CD8-positive, alpha-beta memory T cell (primary cell): ENCODE measurements at regions not wholly inside any gene's neighbourhood (a gene's known extent, or its start where the extent isn't known, plus 50 kb on each side); places are given as distances from the start of the nearest gene placed in this dataset.

Experiments
- CTCF ChIA-PET: fragments of 350-600 bp; sonication (Branson Sonifier 250); formaldehyde crosslinking; loops from one replicate; lab custom pipeline; 2021; ENCODE audit warnings: antibody characterized with exemption; lab: Charles Lee
- POLR2A ChIA-PET: fragments of 350-600 bp; sonication (Branson Sonifier 250); formaldehyde crosslinking; loops from one replicate; lab custom pipeline; 2021; ENCODE audit warnings: antibody characterized with exemption; lab: Charles Lee
- DNase-seq, 5 donors: peaks; one replicate each; pipeline versions ENCODE4 v3.0.0 to v3.0.0-alpha.2; 2020 to 2022; ENCODE audit warnings: mixed read lengths in 1 of 5
- H3K27ac ChIP-seq: one replicate; pipeline ENCODE4 v1.7.0; 2013; ENCODE audit warnings: low read depth, mild to moderate bottlenecking, low read length, moderate library complexity
- H3K27me3 ChIP-seq: 2 replicates; pipeline ENCODE4 v1.7.0; 2013; ENCODE audit warnings: low read length, mild to moderate bottlenecking; ENCODE audit not compliant: insufficient read depth, poor library complexity, severe bottlenecking
- H3K36me3 ChIP-seq: 2 replicates; pipeline ENCODE4 v1.7.0; 2013; ENCODE audit warnings: mild to moderate bottlenecking, low read length, moderate library complexity; ENCODE audit not compliant: insufficient read depth
- H3K4me1 ChIP-seq: 2 replicates; pipeline ENCODE4 v1.7.0; 2013; ENCODE audit warnings: mild to moderate bottlenecking, low read length, moderate library complexity; ENCODE audit not compliant: insufficient read depth
- H3K4me3 ChIP-seq: 2 replicates; pipeline ENCODE4 v1.7.0; 2013; ENCODE audit warnings: mild to moderate bottlenecking, low read length
- H3K9me3 ChIP-seq: 2 replicates; pipeline ENCODE4 v1.7.0; 2013; ENCODE audit warnings: mild to moderate bottlenecking, low read length
- H3K27ac Mint-ChIP-seq, 8 donors: one replicate each; pipeline ENCODE4 v1.8.0; 2020 to 2021; ENCODE audit warnings: mixed read lengths in 8 of 8, mild to moderate bottlenecking in 6 of 8, inconsistent platforms in 3 of 8, moderate library complexity in 3 of 8
- H3K27me3 Mint-ChIP-seq, 2 donors: one replicate each; pipeline ENCODE4 v1.8.0; 2020 to 2021; ENCODE audit warnings: mixed read lengths in 2 of 2, mild to moderate bottlenecking in 1 of 2, moderate library complexity in 1 of 2
- H3K36me3 Mint-ChIP-seq, 3 donors: one replicate each; pipeline ENCODE4 v1.8.0; 2020 to 2021; ENCODE audit warnings: mixed read lengths in 3 of 3, inconsistent platforms in 1 of 3, mild to moderate bottlenecking in 1 of 3
- H3K4me1 Mint-ChIP-seq, 3 donors: one replicate each; pipeline ENCODE4 v1.8.0; 2020 to 2021; ENCODE audit warnings: mixed read lengths in 3 of 3, inconsistent platforms in 1 of 3, mild to moderate bottlenecking in 1 of 3
- H3K4me3 Mint-ChIP-seq, 7 donors: one replicate each; pipeline ENCODE4 v1.8.0; 2020 to 2021; ENCODE audit warnings: mixed read lengths in 7 of 7, mild to moderate bottlenecking in 6 of 7, moderate library complexity in 4 of 7, inconsistent platforms in 2 of 7
- H3K9me3 Mint-ChIP-seq, 5 donors: one replicate each; pipeline ENCODE4 v1.8.0; 2020 to 2022; ENCODE audit warnings: mixed read lengths in 5 of 5, mild to moderate bottlenecking in 3 of 5, moderate library complexity in 2 of 5, inconsistent platforms in 1 of 5

GRCh38 chr6:113168057-113168456 is 689.1 kb upstream of the MARCKS start:
- CTCF ChIA-PET: no interaction called here
- H3K27ac Mint-ChIP-seq: no peak overlapping the region

DNA sequence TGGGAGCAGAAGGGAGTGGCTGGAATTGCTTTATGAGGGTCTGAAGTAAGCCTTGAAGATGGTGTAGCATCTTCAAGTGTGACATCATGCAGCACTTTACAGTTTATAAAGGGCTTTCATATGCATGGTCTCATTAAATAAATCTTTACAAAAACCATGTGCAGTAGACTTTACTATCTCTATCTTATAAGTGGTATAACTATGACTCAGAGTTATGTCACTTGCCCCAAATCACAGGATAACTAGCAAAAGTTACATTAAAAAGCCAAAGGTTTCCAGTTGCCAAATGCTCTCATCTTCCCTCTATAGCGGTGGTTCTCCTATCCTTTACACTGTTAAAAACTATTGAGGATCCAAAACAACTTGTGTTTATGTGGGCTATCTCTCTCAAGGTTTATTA is 687.7 kb upstream of the MARCKS start:
- POLR2A ChIA-PET: no interaction called here
- CTCF ChIA-PET: no interaction called here

More at GRCh38 chr6:113168057-113168456, 689.1 kb upstream of the MARCKS start:
- POLR2A ChIA-PET: no interaction called here
- Histone ChIP-seq H3K4me3 (no peak overlapping the region), H3K27ac (no peak overlapping the region), H3K36me3 (no peaks in the 10 kb centered on the region), H3K27me3 (no peaks in the 10 kb centered on the region), H3K9me3 (no peaks in the 10 kb centered on the region), H3K4me1 (no peaks in the 10 kb centered on the region)
- no peak for DNase-seq
- Mint-ChIP-seq H3K9me3 (peaks cover 0 to 9% (median 3%) of the 10 kb centered on the region in 5 donors), H3K27me3 (no peaks in the 10 kb centered on the region), H3K36me3 (no peaks in the 10 kb centered on the region), H3K4me3 (no peak overlapping the region), H3K4me1 (no peaks in the 10 kb centered on the region)

GRCh38 chr6:113170454-113170853 is 686.7 kb upstream of the MARCKS start:
- POLR2A ChIA-PET: no interaction called here
- Mint-ChIP-seq H3K36me3 (no peaks in the 10 kb centered on the region), H3K27me3 (no peaks in the 10 kb centered on the region), H3K9me3 (peaks cover 0 to 7% (median 2%) of the 10 kb centered on the region in 5 donors), H3K27ac (no peak overlapping the region), H3K4me3 (no peak overlapping the region), H3K4me1 (no peaks in the 10 kb centered on the region)
- no peaks in the 10 kb centered on the region for H3K9me3 ChIP-seq
- no peaks in the 10 kb centered on the region for H3K36me3 ChIP-seq
- H3K27me3 ChIP-seq: no peaks in the 10 kb centered on the region
- H3K27ac ChIP-seq: no peak overlapping the region
- no peaks in the 10 kb centered on the region for H3K4me1 ChIP-seq
- CTCF ChIA-PET: no interaction called here
- H3K4me3 ChIP-seq: no peak overlapping the region
- DNase-seq: no peak

More for the DNA sequence above, 687.7 kb upstream of the MARCKS start:
- no peaks in the 10 kb centered on the region for H3K27me3 Mint-ChIP-seq
- no peaks in the 10 kb centered on the region for H3K36me3 ChIP-seq
- peaks cover 0 to 9% (median 5%) of the 10 kb centered on the region in 5 donors for H3K9me3 Mint-ChIP-seq
- no peak overlapping the region for H3K27ac Mint-ChIP-seq
- H3K4me1 ChIP-seq: no peaks in the 10 kb centered on the region
- H3K27ac ChIP-seq: no peak overlapping the region
- H3K9me3 ChIP-seq: no peaks in the 10 kb centered on the region
- H3K27me3 ChIP-seq: no peaks in the 10 kb centered on the region
- H3K4me3 Mint-ChIP-seq: no peak overlapping the region
- no peaks in the 10 kb centered on the region for H3K36me3 Mint-ChIP-seq
- no peaks in the 10 kb centered on the region for H3K4me1 Mint-ChIP-seq
- H3K4me3 ChIP-seq: no peak overlapping the region
- DNase-seq: no peak

DNA sequence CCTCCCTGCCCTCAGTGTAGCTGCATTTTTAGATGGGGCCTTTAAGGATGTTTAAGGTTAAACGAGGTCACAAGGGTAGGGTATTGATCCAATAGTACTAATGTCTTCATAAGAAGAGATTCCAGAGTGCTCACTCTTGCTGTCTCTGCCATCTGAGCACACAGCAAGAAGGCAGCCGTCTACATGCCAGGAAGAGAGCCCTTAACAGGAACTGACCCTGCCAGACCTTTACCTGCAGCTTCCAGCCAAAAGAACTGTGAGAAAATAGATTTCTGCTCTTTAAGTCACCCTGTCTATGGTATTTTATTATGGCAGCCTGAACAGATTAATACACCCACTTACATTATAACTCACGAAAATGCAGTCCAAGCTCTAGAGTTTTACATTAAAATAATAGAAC is 685.3 kb upstream of the MARCKS start:
- Histone ChIP-seq H3K36me3 (no peaks in the 10 kb centered on the region), H3K4me1 (no peaks in the 10 kb centered on the region), H3K27me3 (no peaks in the 10 kb centered on the region), H3K9me3 (no peaks in the 10 kb centered on the region), H3K4me3 (no peak overlapping the region), H3K27ac (no peak overlapping the region)
- ChIA-PET POLR2A (no interaction called here), CTCF (no interaction called here)
- DNase-seq: no peak
- Mint-ChIP-seq H3K4me3 (no peak overlapping the region), H3K27ac (no peak overlapping the region), H3K4me1 (no peaks in the 10 kb centered on the region), H3K36me3 (no peaks in the 10 kb centered on the region), H3K27me3 (no peaks in the 10 kb centered on the region), H3K9me3 (peaks cover 0 to 8% (median 2%) of the 10 kb centered on the region in 5 donors)

- DNase-seq: no peak
- no peak overlapping the region for H3K4me3 ChIP-seq
- CTCF ChIA-PET: no interaction called here
- no peak overlapping the region for H3K4me3 Mint-ChIP-seq
- H3K27me3 Mint-ChIP-seq: no peaks in the 10 kb centered on the region
- H3K9me3 Mint-ChIP-seq: peaks cover 0 to 7% (median 2%) of the 10 kb centered on the region in 5 donors
- no peaks in the 10 kb centered on the region for H3K9me3 ChIP-seq
- no peaks in the 10 kb centered on the region for H3K4me1 Mint-ChIP-seq
- H3K36me3 Mint-ChIP-seq: no peaks in the 10 kb centered on the region
- no peak overlapping the region for H3K27ac ChIP-seq
- no peaks in the 10 kb centered on the region for H3K36me3 ChIP-seq
- H3K27me3 ChIP-seq: no peaks in the 10 kb centered on the region
- POLR2A ChIA-PET: no interaction called here
- H3K4me1 ChIP-seq: no peaks in the 10 kb centered on the region
- H3K27ac Mint-ChIP-seq: no peak overlapping the region
These were observed 684.6 kb upstream of the MARCKS start for GRCh38 chr6:113172531-113172966.

- no peaks in the 10 kb centered on the region for H3K27me3 Mint-ChIP-seq
- no peak overlapping the region for H3K27ac Mint-ChIP-seq
- H3K36me3 Mint-ChIP-seq: no peaks in the 10 kb centered on the region
- H3K4me3 Mint-ChIP-seq: no peak overlapping the region
- no peaks in the 10 kb centered on the region for H3K36me3 ChIP-seq
- no peak overlapping the region for H3K27ac ChIP-seq
- ChIA-PET CTCF (no interaction called here), POLR2A (no interaction called here)
- DNase-seq: no peak
- no peaks in the 10 kb centered on the region for H3K9me3 ChIP-seq
- H3K4me1 Mint-ChIP-seq: no peaks in the 10 kb centered on the region
- H3K9me3 Mint-ChIP-seq: peaks cover under 1 to 8% (median 3%) of the 10 kb centered on the region in 5 donors
- H3K4me1 ChIP-seq: no peaks in the 10 kb centered on the region
- no peak overlapping the region for H3K4me3 ChIP-seq
- no peaks in the 10 kb centered on the region for H3K27me3 ChIP-seq
These were observed 678.8 kb upstream of the MARCKS start for GRCh38 chr6:113178349-113178748.

GRCh38 chr6:113181164-113181563 is 676.0 kb upstream of the MARCKS start:
- Histone ChIP-seq H3K9me3 (no peaks in the 10 kb centered on the region), H3K4me1 (no peaks in the 10 kb centered on the region), H3K27ac (no peak overlapping the region), H3K27me3 (no peaks in the 10 kb centered on the region), H3K36me3 (no peaks in the 10 kb centered on the region), H3K4me3 (no peak overlapping the region)
- H3K4me1 Mint-ChIP-seq: no peaks in the 10 kb centered on the region
- no peaks in the 10 kb centered on the region for H3K27me3 Mint-ChIP-seq
- no peak overlapping the region for H3K27ac Mint-ChIP-seq
- H3K4me3 Mint-ChIP-seq: no peak overlapping the region
- no peaks in the 10 kb centered on the region for H3K36me3 Mint-ChIP-seq
- POLR2A ChIA-PET: no interaction called here
- no peak for DNase-seq
- H3K9me3 Mint-ChIP-seq: peaks cover 2 to 6% (median 2%) of the 10 kb centered on the region in 5 donors
- CTCF ChIA-PET: no interaction called here

DNA sequence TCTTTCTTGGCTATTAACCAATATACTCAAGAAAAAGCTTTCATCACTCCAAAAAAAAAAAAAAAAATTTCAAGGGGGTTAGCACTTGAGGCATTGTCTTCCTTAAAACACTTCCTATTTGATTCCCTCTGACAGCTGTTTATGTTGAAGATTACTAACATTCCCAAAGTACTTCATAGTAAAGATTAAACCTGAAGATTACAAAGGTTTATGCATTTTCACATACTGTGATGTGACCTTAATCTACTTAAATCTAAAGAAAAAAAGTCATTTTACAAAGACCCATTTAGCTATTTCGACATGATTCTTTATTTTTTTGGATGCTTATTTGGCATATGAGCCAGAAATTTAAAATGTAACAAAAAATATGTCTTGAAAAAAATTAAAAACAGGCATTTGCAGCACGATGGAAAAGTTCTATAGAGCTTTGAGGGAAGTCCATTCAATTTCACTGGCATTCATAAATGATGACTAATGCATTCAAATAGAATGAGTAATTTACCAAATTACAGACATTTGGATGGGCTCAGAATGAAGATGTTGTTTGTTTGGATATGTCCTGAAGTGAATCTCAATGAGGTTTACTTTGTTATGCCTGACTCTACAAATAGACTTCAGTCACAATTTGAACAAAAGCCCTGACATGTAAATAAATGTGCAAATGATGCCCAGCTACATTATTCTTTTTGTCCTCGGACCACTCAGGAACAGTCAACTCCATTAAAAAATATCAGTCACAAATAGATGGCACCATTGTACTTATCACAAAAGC is 674.6 kb upstream of the MARCKS start:
- no peak overlapping the region for H3K27ac Mint-ChIP-seq
- H3K36me3 ChIP-seq: no peaks in the 10 kb centered on the region
- no peak for DNase-seq
- H3K27ac ChIP-seq: no peak overlapping the region
- H3K9me3 Mint-ChIP-seq: peaks cover 2 to 9% (median 4%) of the 10 kb centered on the region in 5 donors
- ChIA-PET POLR2A (no interaction called here), CTCF (no interaction called here)
- H3K4me1 Mint-ChIP-seq: no peaks in the 10 kb centered on the region
- H3K4me1 ChIP-seq: no peaks in the 10 kb centered on the region
- H3K27me3 Mint-ChIP-seq: no peaks in the 10 kb centered on the region
- no peaks in the 10 kb centered on the region for H3K36me3 Mint-ChIP-seq
- H3K27me3 ChIP-seq: no peaks in the 10 kb centered on the region
- H3K4me3 Mint-ChIP-seq: no peak overlapping the region
- no peaks in the 10 kb centered on the region for H3K9me3 ChIP-seq
- no peak overlapping the region for H3K4me3 ChIP-seq
